ENCODE measurements at regions not wholly inside any gene's neighbourhood (a gene's known extent, or its start where the extent isn't known, plus 50 kb on each side); places are given as distances from the start of the nearest gene placed in this dataset.

DNA sequence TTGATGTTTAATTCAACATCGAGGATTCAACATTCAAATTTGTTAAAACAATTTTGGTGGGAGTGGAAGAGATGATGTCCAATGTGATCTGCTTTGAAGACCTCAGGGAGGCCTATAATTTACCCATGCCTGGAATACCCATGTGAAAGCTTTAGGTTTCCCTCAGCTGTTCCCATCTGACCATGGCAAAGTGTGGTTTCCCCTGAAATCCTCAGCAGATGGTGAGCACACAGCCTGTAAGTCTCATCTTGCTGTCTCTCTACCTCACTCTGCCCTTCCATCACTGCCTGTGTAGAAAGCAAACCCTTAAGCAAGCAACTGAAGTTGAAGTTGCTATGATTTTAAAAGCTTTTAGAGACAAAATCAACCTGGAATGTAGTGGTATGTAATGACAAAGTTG is 80.1 kb upstream of the ATF3 start:
- no peak for DNase-seq

DNA sequence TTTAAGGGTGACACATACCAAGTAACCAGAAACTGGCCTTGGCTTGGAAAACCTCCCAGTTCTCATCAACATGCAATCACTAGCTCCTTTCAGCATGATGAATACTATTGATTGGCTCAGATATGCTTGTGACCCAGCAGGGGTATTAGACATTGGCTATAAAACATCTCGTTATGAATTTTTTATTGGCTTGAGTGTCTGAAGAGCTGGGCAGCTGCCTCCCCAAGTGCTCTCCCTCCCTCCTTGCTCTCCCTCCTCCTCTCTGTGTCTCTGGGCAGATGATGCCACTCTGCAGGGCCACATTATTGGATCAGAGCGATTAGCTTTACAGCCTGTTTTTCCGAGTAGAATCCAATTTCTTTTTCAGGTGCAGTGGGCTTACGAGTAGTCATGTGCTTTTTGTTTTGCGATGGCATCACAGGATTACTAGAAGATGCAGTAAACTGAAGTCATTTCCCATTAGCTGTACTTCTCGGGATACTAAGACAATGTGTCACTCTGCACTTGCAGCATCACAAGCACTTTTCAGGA is 79.3 kb upstream of the ATF3 start:
- no peak for DNase-seq

DNA sequence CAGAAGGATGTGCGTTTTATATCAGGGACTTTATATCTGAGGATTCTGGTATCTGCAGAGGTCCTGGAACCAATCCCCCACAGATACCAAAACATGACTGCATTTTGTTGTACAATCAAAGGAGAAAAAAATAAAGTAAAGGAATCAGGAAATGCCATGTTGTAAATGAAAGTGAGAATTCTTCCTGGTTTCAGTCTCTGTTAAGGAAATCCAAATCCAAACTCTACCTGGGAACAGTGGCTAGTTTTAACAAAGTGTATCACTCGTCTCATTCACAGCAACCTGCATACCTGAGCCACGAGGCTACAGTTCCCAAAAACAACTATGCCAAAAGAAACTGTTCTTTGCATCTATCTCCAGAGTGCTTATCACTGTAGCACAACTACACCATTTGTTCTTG is 77.3 kb upstream of the ATF3 start:
- no peak for DNase-seq

DNA sequence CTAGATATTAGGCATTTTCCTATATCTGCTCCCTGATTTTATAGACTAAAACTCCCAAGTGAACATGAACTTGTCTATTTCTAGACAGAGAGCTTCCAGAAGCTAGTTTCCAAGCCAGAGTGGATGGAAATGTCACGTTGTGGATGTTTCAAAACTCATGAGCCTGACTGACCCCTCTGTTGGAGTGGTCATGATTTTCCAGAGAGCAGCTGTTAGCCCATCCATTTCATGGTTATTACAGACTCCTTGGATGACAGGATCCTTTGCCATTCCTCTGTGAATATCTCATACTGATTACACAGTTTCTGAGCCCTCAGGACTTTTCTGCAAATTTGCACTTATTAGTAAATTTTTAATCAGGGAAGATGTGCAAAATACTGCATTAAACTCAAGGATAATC is 76.8 kb upstream of the ATF3 start:
- no peak for DNase-seq

DNA sequence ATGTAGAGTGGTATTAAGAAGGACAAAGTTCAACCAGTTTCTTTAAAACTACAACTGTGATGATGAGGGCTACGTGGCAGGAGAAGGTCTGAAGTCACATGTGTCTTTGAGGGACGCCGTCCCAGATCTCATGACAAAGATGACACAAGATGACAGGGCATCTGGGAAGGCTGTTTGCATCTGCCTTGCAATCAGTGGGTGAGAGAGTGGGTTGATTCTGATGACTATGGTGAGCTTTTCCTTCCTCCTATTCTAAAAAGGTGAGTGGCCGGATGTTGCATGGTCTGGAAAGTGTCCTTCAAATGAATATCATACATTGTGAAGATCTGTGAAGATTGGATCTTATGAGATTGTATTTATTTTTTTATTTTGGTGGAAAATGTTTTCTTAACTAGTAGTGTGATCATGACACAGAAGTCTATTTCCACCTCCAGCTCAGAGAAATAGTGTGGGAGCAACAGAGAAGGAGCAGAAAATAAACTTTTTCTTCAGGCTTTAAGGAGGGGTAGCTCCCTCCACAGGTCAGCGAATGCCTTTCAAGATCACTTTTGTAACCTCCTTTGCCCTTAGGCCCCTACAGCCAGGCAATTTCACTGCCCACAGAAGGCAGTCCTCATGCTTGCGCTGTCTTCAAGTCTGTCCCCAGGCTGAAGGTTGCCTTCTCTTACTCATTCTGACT is 76.0 kb upstream of the ATF3 start:
- no peak for DNase-seq

DNA sequence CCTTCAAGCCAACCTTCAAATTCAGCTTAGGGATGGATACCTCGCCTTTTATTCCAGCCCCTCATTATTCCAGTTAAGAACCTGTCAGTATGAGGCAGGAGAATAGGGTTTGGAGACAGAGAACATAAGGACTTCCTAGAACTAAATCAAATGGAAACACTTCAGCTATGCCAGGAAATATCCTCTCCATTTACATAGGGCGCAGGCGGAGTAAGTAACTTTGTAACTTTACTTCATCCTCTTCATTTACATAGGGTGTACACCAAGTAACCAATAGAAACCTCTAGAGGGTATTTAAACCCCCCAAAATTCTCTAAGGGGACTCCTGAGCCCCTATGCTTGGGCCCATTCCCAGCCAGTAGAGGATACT is 75.4 kb upstream of the ATF3 start:
- DNase-seq, result no peak

DNA sequence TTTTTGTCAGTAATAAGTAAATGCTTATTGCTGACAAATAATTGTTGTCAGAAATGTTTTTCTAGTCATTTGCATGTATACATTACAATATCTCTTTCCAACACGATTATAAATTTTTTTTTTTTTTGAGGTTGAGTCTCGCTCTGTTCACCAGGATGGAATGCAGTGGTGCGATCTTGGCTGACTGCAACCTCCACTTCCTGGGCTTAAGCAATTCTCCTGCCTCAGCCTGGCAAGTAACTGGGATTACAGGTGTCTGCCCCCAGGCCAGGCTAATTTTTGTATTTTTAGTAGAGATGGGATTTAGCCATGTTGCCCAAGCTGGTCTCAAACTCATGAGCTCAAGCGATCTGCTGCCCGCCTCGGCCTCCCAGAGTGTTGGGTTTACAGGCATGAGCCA is 72.0 kb upstream of the ATF3 start:
- DNase-seq, result no peak

DNA sequence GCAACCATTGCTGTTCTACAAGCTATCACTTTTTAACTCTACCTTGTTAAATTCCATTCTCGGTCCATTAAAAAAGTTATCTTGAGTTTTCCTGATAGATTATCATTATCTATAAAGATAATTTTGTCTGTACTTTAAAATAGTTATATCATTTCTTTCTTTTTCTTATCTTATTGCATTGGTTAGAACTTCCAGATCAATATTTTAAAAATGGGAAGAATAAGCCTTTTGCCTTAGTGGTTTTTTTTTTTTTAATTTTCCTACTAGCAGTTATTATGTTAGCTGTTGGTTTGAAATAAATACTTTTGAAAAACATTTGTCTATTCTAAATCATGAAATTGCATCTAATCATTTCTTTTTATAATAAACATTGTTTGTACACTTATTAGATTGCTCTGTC is 71.0 kb upstream of the ATF3 start:
- no peak for DNase-seq

DNA sequence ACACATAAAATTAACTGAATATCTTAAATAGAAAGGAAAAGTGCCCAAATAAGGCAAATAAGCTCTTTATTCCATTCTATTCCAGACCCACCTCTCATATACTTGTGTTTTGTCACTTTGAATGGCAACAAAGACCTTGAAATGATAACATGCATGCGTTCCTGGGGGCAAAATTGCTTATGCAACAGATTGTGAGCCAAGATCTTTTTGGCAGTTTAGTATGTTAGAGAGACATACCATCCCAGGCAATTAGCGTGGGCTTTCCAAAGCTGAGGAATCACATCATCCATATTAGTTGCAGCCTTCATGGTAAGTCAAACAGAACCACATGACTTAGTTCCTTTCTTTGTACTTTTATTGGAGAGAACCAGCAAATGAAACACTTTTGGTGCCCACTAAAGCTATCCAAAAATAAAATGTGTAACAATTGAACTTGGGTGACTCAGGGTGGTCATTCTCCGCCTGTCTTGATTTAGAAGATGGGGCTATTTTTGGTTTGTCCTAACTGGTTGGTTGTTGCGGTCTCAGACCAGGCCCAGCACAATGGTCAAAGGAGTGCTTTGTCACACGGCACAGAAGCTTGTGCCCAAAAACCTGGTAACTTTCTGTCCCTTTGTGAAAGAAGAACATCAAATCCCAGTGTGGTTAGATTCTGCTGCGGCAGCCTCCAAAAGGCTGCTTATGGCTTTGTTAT is 68.7 kb upstream of the ATF3 start:
- DNase-seq, result no peak

DNA sequence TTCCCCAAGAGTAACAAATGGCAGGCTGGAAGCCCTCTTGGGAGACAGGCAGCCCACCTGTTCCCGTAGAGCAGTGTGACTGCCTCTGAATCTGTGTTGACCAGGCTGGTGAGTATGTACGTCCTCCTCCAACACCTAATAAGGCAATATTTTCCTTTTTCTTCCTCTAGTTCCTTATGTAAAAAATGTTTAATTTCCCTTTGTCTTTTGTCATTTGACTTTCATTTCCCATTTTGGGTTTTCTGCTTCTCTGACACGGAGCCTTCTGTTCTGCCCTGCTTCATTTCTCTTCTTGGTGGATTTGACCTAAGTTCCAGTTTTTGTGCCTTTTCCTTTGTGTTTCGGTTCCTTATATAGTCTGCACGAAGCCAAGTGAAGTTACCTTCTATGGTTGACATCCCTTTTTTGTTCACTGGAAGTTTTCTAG is 65.8 kb upstream of the ATF3 start:
- DNase-seq, result no peak

DNA sequence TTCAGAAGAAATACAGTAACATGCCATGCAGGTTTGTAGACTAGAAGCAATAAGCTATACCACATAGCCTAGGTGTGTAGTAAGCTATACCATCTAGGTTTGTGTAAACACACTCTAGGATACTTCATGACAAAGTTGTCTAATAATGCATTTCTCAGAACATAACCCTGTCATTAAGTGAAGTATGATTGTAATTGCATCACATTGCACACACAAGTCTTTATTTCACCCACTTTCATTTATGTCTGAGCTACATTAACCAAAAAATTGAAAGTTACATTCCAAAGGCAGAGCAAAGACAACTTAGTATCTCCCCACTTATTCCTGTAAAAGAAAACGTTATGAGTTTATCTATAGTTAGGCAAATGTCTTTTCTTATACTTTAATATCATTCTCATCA is 64.5 kb upstream of the ATF3 start:
- no peak for DNase-seq

DNA sequence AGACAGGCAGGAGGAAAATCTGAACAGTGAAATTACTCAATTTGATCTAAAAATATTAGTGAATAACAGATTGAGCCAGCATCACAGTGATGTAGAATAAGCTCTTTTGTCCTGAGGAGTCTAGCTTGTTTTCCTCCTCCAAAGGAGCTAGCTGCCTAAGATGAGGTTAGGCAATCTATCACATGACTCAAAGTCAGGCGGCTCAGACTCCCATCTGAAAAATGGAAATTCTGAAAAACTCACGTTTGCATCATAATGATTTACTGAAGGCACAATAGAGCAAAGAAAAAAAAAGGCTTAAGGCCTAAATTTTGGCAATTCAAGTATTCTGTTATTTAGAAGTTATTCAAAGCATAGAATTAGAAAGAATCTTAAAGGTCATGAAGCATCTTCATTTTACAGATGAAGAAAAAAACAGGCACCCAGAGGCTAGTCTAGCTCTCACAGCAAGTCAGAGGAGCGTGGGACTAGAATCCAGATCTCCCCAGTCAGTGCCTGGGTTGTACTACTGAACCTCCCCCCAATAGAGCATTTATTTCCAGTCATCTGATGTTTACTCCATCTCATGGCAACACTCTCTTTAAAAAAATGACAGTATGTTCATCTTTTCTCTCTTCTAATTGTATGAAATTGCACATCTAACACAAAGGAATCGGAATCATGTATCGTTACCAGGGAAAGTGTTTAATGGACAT is 62.5 kb upstream of the ATF3 start:
- no peak for DNase-seq

DNA sequence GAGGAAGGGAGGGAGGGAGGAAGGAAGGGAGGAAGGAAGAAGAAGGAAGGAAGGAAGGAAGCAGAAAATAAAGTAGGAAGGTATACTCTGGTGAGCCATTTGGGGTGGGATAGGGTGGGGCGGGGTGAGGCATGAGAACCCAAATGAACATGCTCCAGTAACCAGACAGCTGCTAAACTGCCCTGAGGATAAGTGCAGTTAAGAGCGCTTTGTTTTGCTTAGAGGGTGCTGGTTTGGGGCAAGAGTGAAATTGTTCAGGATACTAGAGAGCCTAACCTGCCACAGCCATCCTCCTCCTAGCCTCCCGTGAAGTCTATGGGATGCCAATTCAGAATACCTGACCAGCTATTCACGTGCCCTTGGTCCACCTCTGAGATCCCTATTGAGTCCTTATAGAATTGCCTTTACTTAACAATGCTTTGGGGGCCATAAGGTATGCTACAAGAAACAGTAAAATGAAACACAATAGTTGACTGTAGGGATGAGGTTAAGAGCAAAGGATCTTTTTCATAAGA is 59.0 kb upstream of the ATF3 start:
- DNase-seq, result no peak

DNA sequence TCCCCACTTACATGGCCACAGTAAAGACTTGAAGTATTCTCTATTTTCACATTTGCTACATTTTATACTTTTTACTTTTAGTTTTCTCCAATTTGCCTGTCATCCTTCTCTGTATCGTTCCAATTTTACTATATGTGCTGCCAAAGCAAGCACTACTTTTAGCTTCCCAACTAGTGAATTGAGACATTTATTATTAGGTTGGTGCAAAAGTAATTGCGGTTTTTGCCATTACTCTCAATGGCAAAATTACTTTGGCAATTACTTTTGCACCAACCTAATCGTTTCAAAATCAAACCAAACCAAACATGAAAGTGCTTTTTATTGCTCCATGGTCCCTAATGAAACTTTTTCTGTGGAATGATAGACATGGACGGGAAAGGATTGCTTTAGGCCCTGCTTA is 56.6 kb upstream of the ATF3 start:
- DNase-seq, result no peak

DNA sequence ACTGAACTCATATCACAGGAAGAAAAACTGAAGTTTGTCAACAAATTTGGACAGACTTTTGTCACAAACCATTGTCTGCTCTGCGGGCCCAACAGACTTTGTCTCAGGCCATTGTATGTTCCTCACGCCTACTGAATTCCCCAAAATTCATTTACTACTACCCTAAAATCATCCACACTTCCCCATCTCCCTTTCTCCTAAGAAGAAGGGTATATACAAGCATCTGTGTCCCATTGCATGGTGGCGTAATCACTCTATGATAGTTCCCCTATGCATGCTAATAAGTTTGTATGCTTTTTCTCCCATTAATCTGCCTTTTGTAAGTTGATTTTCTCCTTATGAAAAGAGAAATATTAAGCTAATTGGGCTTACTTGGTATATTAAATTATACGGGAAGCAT is 54.9 kb upstream of the ATF3 start:
- DNase-seq, result no peak

DNA sequence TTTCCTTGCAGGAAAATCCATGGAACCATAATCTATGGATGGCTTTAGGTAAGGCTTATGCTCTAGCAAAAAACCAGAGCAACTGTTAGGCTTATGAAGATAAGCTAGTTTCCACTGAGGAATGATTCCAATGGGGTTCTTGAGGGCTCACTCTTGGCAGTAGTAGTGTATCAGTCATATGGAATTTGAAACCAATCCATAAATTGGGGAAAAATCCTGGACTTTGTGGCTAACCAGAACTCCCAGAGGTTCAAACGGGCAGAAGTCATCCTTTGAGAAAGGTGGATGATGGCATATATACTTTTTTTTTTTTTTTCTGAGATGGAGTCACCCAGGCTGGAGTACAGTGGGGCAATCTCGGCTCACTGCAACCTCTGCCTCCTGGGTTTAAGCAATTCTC is 54.2 kb upstream of the ATF3 start:
- DNase-seq, result no peak

DNA sequence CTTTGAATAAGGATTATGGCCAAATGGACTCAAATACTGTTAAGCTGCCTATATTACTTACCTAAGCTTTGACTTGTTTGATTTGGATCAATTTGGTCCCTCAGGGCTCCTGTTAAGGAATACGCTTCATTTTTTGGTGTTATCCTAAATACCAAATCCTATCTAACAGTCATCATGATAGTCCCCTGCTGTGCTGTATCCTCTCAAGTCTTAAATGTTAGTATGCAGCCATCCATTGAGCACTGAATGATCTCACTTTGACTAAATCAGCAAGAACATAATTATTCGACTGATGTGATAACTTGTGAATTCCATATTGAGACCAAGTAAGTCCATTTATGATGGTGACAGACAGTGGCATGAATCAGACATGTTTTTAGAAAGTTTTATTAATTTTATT is 53.1 kb upstream of the ATF3 start:
- no peak for DNase-seq

DNA sequence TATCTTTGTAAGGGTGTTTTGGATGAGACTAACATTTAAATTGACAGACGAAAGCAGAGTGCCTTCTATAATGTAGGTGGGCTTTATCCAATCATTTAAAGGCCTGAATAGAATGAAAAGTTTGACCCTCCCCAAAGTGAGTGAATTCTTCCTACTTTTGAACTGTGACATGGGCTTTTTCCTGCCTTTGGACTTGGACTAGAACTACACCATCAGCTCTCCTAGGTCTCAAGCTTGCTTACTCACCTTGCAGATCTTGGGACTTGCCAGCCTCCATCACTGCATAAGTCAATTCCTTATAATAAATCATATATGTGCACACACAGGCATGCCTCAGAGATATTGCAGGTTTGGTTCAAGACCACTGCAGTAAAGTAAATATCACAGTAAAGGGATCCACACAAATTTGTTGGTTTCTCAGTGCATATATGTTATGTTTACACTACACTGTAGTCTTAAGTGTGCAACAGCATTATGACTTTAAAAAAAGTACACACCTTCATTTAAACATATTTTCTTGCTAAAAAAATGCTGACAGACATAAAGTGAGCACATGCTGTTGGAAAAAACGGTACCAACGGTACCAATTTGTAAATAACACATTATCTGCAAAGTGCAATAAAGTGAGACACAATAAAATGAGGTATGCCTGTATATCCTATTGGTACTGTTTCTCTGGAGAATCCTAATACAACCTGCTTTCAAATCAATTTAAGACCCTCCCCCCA is 51.6 kb upstream of the ATF3 start:
- DNase-seq, result no peak

DNA sequence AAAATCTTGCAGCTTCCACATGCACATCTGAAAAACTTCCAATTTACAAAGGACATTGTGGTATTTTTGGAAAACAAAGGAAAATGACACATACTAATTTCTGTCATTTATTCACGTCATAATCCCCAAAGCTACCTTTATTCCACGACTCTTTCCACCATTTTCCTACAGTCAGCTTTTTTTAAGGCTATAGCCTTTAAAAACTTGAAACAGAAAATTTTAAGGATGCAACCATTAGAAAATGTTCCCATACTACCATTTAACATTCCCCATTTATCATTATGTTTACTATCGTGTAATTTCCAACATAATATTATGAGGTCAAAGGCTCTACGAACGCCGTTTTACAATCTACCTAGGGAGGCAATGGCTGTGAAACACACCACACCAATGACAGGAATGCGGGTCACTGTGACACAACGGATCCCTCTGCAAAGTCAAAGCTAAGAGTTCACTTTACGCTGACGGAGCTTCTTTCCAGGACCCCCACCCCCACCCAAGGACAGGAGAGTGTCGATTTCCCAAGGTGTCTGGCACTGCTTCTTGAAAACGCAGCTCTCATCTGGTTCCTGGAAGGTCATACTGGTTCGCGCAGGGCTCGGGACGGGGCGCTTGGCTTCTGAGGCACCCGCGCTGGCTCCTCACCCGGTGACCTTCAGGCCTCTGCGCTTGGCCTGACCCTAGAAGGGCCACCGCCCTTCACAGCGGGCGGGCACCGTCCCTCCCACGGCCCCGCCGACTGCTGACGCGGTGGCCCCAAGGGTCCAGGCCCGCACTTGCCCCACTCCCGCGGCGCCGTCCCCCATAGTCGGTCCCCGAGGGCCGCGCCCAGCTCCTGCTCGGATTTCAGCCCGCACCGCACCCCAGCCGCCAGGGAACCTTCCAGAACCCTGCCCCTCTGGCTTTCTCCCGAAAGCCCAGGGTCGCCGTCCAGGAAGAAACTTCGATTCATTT is 50.5 kb upstream of the ATF3 start:
- no peak for DNase-seq

DNA sequence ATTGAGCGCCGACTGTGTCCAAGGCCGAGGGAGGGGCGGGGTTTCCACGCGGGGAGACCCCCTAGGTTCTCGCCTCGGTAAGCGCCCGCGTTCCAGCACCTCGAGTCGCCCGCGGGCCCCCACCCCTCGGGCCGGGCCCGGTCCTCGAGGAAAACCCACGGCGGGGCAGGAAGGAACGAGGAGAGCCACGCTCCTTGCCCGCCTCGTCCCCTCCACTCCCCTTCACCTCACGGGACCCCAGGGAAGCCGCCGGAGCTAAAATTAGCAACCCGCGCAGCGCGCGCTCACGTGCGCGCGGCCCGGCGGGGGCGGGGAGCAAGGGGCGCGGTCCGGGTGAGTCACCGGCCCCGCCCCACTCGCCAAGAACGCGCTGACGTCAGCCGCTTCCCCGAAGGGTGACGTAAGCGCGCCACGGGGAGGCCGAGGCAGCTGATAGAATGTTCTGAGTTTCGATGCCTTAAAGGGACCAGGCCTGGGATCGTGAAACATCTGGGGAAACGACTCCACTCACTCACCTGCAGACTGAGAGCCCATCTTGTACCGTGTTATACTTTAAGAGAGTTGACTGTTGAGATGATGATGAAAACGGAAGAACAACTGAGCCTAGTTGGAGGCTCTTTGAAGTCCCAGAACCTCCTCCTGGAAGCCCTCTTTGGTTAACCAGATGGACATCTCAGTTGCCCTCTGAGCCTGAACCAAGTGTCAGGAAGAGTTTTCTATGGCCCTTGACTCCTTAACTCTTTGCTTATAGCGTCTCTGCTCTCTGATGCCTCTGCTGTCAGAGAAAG is 49.7 kb upstream of the ATF3 start:
- peak; percentile 96 for DNase-seq
